GM23248 (cell line): ENCODE measurements at regions not wholly inside any gene's neighbourhood (a gene's known extent, or its start where the extent isn't known, plus 50 kb on each side); places are given as distances from the start of the nearest gene placed in this dataset.
"Not testable (repeated sequence)": the region's sequence is repeated elsewhere in the genome, so short reads cannot be mapped to it uniquely, and the experiment has no call there.

Source experiments
- DNase-seq: peaks from one replicate; pipeline ENCODE4 v3.0.0-alpha.2; 2015
- H2AFZ ChIP-seq: fragments of 200-600 bp; sonication (generic); 2 replicates; pipeline ENCODE4 v1.6.1; 2016; ENCODE audit warnings: antibody characterized with exemption
- H3F3A ChIP-seq: fragments of 200-600 bp; sonication (generic); 2 replicates; pipeline ENCODE4 v1.6.1; 2016; ENCODE audit warnings: mild to moderate bottlenecking, antibody characterized with exemption, mixed run types; ENCODE audit not compliant: insufficient read depth
- H3K27ac ChIP-seq: fragments of 200-600 bp; sonication (generic); 2 replicates; pipeline ENCODE4 v1.5.1; 2016; ENCODE audit warnings: mild to moderate bottlenecking
- H3K27me3 ChIP-seq: fragments of 200-600 bp; sonication (generic); replicated peaks from 2 replicates; pipeline ENCODE4 v1.6.1; 2016; ENCODE audit warnings: mild to moderate bottlenecking; ENCODE audit not compliant: insufficient read depth
- H3K36me3 ChIP-seq: fragments of 200-600 bp; sonication (generic); 2 replicates; pipeline ENCODE4 v1.6.1; 2016; ENCODE audit warnings: low read depth, mild to moderate bottlenecking
- H3K4me1 ChIP-seq: fragments of 200-600 bp; sonication (generic); 2 replicates; pipeline ENCODE4 v1.6.1; 2016; ENCODE audit warnings: mild to moderate bottlenecking; ENCODE audit not compliant: insufficient read depth
- H3K4me2 ChIP-seq: fragments of 200-600 bp; sonication (generic); one replicate; pipeline ENCODE4 v1.6.1; 2016; ENCODE audit warnings: mild to moderate bottlenecking; ENCODE audit not compliant: unreplicated experiment
- H3K4me3 ChIP-seq: fragments of 200-600 bp; sonication (generic); 2 replicates; pipeline ENCODE4 v1.5.1; 2016; ENCODE audit warnings: mild to moderate bottlenecking
- H3K79me2 ChIP-seq: fragments of 200-600 bp; sonication (generic); 2 replicates; pipeline ENCODE4 v1.6.1; 2016; ENCODE audit warnings: mild to moderate bottlenecking; ENCODE audit not compliant: insufficient read depth
- H3K9ac ChIP-seq: fragments of 200-600 bp; sonication (generic); 2 replicates; pipeline ENCODE4 v1.6.1; 2016; ENCODE audit warnings: mild to moderate bottlenecking
- H3K9me2 ChIP-seq: fragments of 200-600 bp; sonication (generic); 2 replicates; pipeline ENCODE4 v1.6.1; 2016; ENCODE audit warnings: mixed run types, mild to moderate bottlenecking, moderate library complexity; ENCODE audit not compliant: insufficient read depth
- H3K9me3 ChIP-seq: fragments of 200-600 bp; sonication (generic); one replicate; pipeline ENCODE4 v1.6.1; 2017; ENCODE audit warnings: low read depth
- H4K20me1 ChIP-seq: fragments of 200-600 bp; sonication (generic); 2 replicates; pipeline ENCODE4 v1.6.0; 2016; ENCODE audit not compliant: insufficient read depth
- EZH2 ChIP-seq: fragments of 200-600 bp; sonication (generic); IDR thresholded peaks from 2 replicates; pipeline ENCODE4 v1.6.1; 2018; ENCODE audit warnings: antibody characterized with exemption, mild to moderate bottlenecking; ENCODE audit not compliant: insufficient read depth, poor library complexity, severe bottlenecking
- EZH2phosphoT487 ChIP-seq: fragments of 200-600 bp; sonication (generic); IDR thresholded peaks from 2 replicates; pipeline ENCODE4 v1.6.1; 2018; ENCODE audit warnings: antibody characterized with exemption, moderate library complexity, mild to moderate bottlenecking, low read depth; ENCODE audit not compliant: insufficient read depth
- WGBS, 2 experiments: methylation state at CpG; one replicate each; pipeline ENCODE4 v1.1.6; 2015 to 2017; ENCODE audit warnings: low lambda C conversion rate in 2 of 2, low coverage in 1 of 2; ENCODE audit errors: missing lambda C conversion rate in 2 of 2; 5-methylcytosine and 5-hydroxymethylcytosine counted together
- in situ Hi-C: fragments of 300-500 bp; cut with MboI; formaldehyde crosslinking; loops from 2 replicates; pipeline ENCODE4 v1.15.0; 2020

GRCh38 chr6:115137910-115138309, 795.1 kb upstream of the HS3ST5 start:
- no peak overlapping the region for H3K4me3 ChIP-seq
- no peaks in the 10 kb centered on the region for H3K27me3 ChIP-seq
- no peaks in the 10 kb centered on the region for H3K36me3 ChIP-seq
- in situ Hi-C loops: no loop called here
- no peaks in the 10 kb centered on the region for H3K9me2 ChIP-seq
- no peak overlapping the region for H3K4me2 ChIP-seq
- no peaks in the 10 kb centered on the region for H3K4me1 ChIP-seq
- H3K9me3 ChIP-seq: no peaks in the 10 kb centered on the region
- no peak for DNase-seq
- TF ChIP-seq EZH2 (no peak), EZH2phosphoT487 (no peak)
- 0 to 9% methylated on average over 2 of the region's 2 CpGs for WGBS, 2 experiments
- no peaks in the 10 kb centered on the region for H3F3A ChIP-seq
- H3K9ac ChIP-seq: no peak overlapping the region
- H2AFZ ChIP-seq: no peak overlapping the region
- no peaks in the 10 kb centered on the region for H4K20me1 ChIP-seq
- H3K79me2 ChIP-seq: no peaks in the 10 kb centered on the region
- no peak overlapping the region for H3K27ac ChIP-seq

DNA sequence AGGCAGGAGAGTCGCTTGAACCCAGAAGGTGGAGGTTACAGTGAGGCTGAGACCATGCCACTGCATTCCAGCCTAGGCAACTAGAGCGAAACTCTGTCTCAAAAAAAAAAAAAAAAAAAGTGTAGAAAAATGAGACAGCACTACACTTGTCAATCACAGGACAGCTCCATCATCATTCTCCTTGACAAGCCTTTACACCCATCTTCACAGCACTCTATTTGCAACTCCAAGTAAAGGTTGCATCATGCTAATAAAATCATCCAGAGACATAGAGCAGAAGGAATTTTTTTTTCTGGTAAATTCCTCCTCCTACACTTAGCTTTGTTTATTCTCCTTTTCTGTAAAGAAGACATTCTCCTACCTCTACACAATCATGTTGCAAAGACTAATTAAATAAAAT, 791.0 kb upstream of the HS3ST5 start:
- Histone ChIP-seq H3K4me3 (no peak overlapping the region), H3K79me2 (no peaks in the 10 kb centered on the region), H3K9me2 (no peaks in the 10 kb centered on the region), H3K4me2 (no peak overlapping the region), H3F3A (no peaks in the 10 kb centered on the region), H3K4me1 (no peaks in the 10 kb centered on the region), H4K20me1 (no peaks in the 10 kb centered on the region), H2AFZ (no peak overlapping the region), H3K27ac (no peak overlapping the region), H3K9me3 (no peaks in the 10 kb centered on the region), H3K36me3 (no peaks in the 10 kb centered on the region), H3K9ac (no peak overlapping the region), H3K27me3 (no peaks in the 10 kb centered on the region)
- in situ Hi-C loops: no loop called here
- 35 to 55% methylated on average over 2 of the region's 2 CpGs for WGBS, 2 experiments
- TF ChIP-seq EZH2 (no peak), EZH2phosphoT487 (no peak)
- DNase-seq: no peak

- no peaks in the 10 kb centered on the region for H3K4me1 ChIP-seq
- no peaks in the 10 kb centered on the region for H4K20me1 ChIP-seq
- TF ChIP-seq EZH2phosphoT487 (no peak), EZH2 (no peak)
- H3K27me3 ChIP-seq: no peaks in the 10 kb centered on the region
- no peak overlapping the region for H2AFZ ChIP-seq
- no peaks in the 10 kb centered on the region for H3K9me2 ChIP-seq
- no peak overlapping the region for H3K9ac ChIP-seq
- H3F3A ChIP-seq: no peaks in the 10 kb centered on the region
- no peaks in the 10 kb centered on the region for H3K79me2 ChIP-seq
- no peak overlapping the region for H3K4me3 ChIP-seq
- 13 to 25% methylated on average over 5 of the region's 5 CpGs for WGBS, 2 experiments
- no peak for DNase-seq
- no peaks in the 10 kb centered on the region for H3K9me3 ChIP-seq
- H3K4me2 ChIP-seq: no peak overlapping the region
- H3K27ac ChIP-seq: no peak overlapping the region
- in situ Hi-C loops: no loop called here
- H3K36me3 ChIP-seq: no peaks in the 10 kb centered on the region
These were observed 789.1 kb upstream of the HS3ST5 start for GRCh38 chr6:115131709-115132490.

- in situ Hi-C loops, H3K27ac ChIP-seq, H3K27me3 ChIP-seq, H3K4me2 ChIP-seq, H2AFZ ChIP-seq, H3K9me3 ChIP-seq, H3K4me3 ChIP-seq, H4K20me1 ChIP-seq, H3K9me2 ChIP-seq, DNase-seq, H3K36me3 ChIP-seq, H3K4me1 ChIP-seq, H3K79me2 ChIP-seq, H3K9ac ChIP-seq, H3F3A ChIP-seq: not testable (repeated sequence)
- WGBS, 2 experiments: 42 to 52% methylated on average over 10 to 11 of the region's 11 CpGs
These were observed 778.7 kb upstream of the HS3ST5 start for GRCh38 chr6:115121513-115121912.

- Histone ChIP-seq H2AFZ (no peak overlapping the region), H3K4me3 (no peak overlapping the region), H3F3A (no peaks in the 10 kb centered on the region), H3K79me2 (no peaks in the 10 kb centered on the region), H3K9ac (no peak overlapping the region), H3K4me2 (no peak overlapping the region), H3K9me2 (no peaks in the 10 kb centered on the region), H3K9me3 (no peaks in the 10 kb centered on the region), H3K36me3 (no peaks in the 10 kb centered on the region), H3K27me3 (no peaks in the 10 kb centered on the region), H3K4me1 (no peaks in the 10 kb centered on the region), H3K27ac (no peak overlapping the region), H4K20me1 (no peaks in the 10 kb centered on the region)
- in situ Hi-C loops: no loop called here
- TF ChIP-seq EZH2phosphoT487 (no peak), EZH2 (no peak)
- no peak for DNase-seq
- whole genome bisulfite sequencing, 2 experiments: 28 to 43% methylated on average over 1 of the region's 1 CpG
These were observed 777.6 kb upstream of the HS3ST5 start for GRCh38 chr6:115120391-115120790.
